ENCODE measurements at regions not wholly inside any gene's neighbourhood (a gene's known extent, or its start where the extent isn't known, plus 50 kb on each side); places are given as distances from the start of the nearest gene placed in this dataset.

- H3K4me3 ChIP-seq, result no peak overlapping the region
- no peak overlapping the region for H3K27ac ChIP-seq
- WGBS, 5 donors, result 64 to 74% (median 67%) methylated on average over 12 of the region's 12 CpGs
- intact Hi-C loops (cut with DNase I; ENCODE audit: low total_unique reads), result no loop called here
- no peaks in the 10 kb centered on the region for H3K9me3 ChIP-seq
- no peaks in the 10 kb centered on the region for H3K4me1 ChIP-seq
- H3K27me3 ChIP-seq (replicated peaks in 1 of 7), result no peaks in the 10 kb centered on the region
- DNase-seq, result no peak
- TF ChIP-seq POLR2A (IDR thresholded peaks at IDR 0.05), result no peak
- no peaks in the 10 kb centered on the region for H3K36me3 ChIP-seq
Observed at GRCh38 chr1:104671684-104672353, 922.1 kb downstream of the AMY1C start.

GRCh38 chr1:104699433-104699832 is 949.7 kb downstream of the AMY1C start:
- H3K27me3 ChIP-seq (replicated peaks in 1 of 7), result no peaks in the 10 kb centered on the region

GRCh38 chr1:104702731-104703130 is 953.0 kb downstream of the AMY1C start:
- intact Hi-C loops (cut with DNase I; ENCODE audit: low total_unique reads), result no loop called here
- Histone ChIP-seq H3K4me3 (no peak overlapping the region), H3K9me3 (peaks cover 0 to 12% (median 0%) of the 10 kb centered on the region in 8 donors), H3K36me3 (no peaks in the 10 kb centered on the region), H3K27ac (no peak overlapping the region), H3K4me1 (no peaks in the 10 kb centered on the region), H3K27me3 (replicated peaks in 1 of 7) (no peaks in the 10 kb centered on the region)
- WGBS, 5 donors, result 79 to 92% (median 85%) methylated on average over 2 of the region's 2 CpGs
- no peak for DNase-seq
- TF ChIP-seq POLR2A (IDR thresholded peaks at IDR 0.05), result no peak
- no peak for TF ChIP-seq POLR2AphosphoS5 (IDR thresholded peaks at IDR 0.05)
- no peak for TF ChIP-seq CTCF (IDR thresholded peaks at IDR 0.05 in 8 of 11, conservative IDR thresholded peaks at IDR 0.05 in 3 of 11)

More at GRCh38 chr1:104699433-104699832, 949.7 kb downstream of the AMY1C start:
- intact Hi-C loops (cut with DNase I; ENCODE audit: low total_unique reads), result no loop called here
- Histone ChIP-seq H3K4me3 (no peak overlapping the region), H3K27ac (no peak overlapping the region), H3K4me1 (no peaks in the 10 kb centered on the region), H3K9me3 (peaks cover 0 to 3% (median 0%) of the 10 kb centered on the region in 8 donors), H3K36me3 (no peaks in the 10 kb centered on the region)
- WGBS, 5 donors, result 63 to 78% (median 68%) methylated on average over 1 of the region's 1 CpG
- TF ChIP-seq CTCF (IDR thresholded peaks at IDR 0.05 in 8 of 11, conservative IDR thresholded peaks at IDR 0.05 in 3 of 11) (no peak), POLR2A (IDR thresholded peaks at IDR 0.05) (no peak), POLR2AphosphoS5 (IDR thresholded peaks at IDR 0.05) (no peak)
- no peak for DNase-seq

- DNase-seq, result no peak
- peaks cover 0 to 13% (median 4%) of the 10 kb centered on the region in 8 donors for H3K9me3 ChIP-seq
- WGBS, 5 donors, result 83 to 93% (median 91%) methylated on average over 9 of the region's 9 CpGs
- H3K4me3 ChIP-seq, result peak overlapping the region in 1 of 8 donors; percentile 11
- no peaks in the 10 kb centered on the region for H3K27me3 ChIP-seq (replicated peaks in 1 of 7)
- TF ChIP-seq POLR2A (IDR thresholded peaks at IDR 0.05), result no peak
- no peak for TF ChIP-seq CTCF (IDR thresholded peaks at IDR 0.05 in 8 of 11, conservative IDR thresholded peaks at IDR 0.05 in 3 of 11)
- TF ChIP-seq POLR2AphosphoS5 (IDR thresholded peaks at IDR 0.05), result no peak
- intact Hi-C loops (cut with DNase I; ENCODE audit: low total_unique reads), result no loop called here
- H3K27ac ChIP-seq, result no peak overlapping the region
- no peaks in the 10 kb centered on the region for H3K4me1 ChIP-seq
- no peaks in the 10 kb centered on the region for H3K36me3 ChIP-seq
Observed at GRCh38 chr1:104706631-104707147, 957.0 kb downstream of the AMY1C start.
